GM19025 (cell line): ENCODE measurements at regions not wholly inside any gene's neighbourhood (a gene's known extent, or its start where the extent isn't known, plus 50 kb on each side); places are given as distances from the start of the nearest gene placed in this dataset.
"Not testable (repeated sequence)": the region's sequence is repeated elsewhere in the genome, so short reads cannot be mapped to it uniquely, and the experiment has no call there.

ENCODE experiments used
- ATAC-seq: cut with Tn5 transposase; IDR thresholded peaks from one replicate; pipeline ENCODE4 v1.9.1; 2021; ENCODE audit warnings: mild to moderate bottlenecking, low read depth, moderate library complexity; ENCODE audit not compliant: unreplicated experiment

DNA sequence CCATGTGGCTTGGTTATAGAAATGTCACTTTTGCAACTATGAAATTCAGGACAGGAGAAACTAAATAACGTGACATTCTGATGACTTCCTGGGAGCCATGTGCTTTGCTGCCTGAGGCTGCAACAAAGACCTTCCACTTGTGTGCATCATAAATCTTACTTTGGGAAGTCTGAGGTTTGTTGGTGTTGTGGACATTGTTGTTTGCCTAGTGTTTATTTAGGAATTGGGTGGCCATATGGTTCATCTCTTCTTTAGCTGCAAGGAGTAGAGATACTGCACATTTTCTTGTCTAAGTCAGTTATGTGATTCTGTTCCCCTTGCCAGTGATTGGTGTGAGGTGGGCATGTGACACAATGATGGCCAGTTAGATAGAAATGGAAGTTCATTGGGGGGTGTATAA is 167.3 kb upstream of the SSTR1 start:
- ATAC-seq, result no peak

DNA sequence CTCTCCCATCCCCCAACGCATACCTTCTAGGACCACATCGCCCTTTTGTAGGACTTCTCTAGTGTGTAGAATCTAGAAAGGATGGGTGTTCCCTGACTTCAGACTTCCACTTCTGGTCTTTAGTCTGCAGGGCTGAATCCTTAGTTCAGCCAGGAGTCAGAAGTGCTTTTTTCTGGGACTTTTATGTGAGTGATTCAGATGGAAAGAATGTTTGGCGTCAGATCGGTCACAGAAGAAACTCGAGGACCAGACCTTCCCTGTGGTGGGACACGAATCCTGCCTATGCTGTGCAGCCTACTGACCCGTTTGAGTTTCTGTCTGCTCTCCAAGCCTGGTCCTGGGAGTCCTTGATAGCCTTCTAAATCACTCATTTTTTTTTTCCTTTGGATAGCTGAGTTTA is 165.4 kb upstream of the SSTR1 start:
- no peak for ATAC-seq

DNA sequence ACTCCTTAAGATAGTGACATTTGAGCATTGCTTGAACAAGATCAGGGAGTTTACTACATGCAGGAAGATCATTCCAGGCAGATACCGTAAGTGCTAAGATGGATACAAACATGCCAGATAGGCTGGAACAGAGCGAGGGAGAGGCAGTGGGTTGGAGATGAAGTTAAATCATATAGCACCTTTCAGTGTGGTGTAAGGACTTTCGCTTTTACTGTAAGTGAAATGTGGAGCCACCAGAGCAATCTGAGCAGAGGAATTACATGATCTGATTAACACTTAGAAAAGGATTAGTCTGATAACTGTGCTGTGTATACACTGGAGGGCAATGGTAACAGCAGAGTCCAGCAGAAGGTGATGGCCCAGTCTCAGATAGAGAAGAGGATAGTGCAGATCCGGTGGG is 163.0 kb upstream of the SSTR1 start:
- no peak for ATAC-seq

DNA sequence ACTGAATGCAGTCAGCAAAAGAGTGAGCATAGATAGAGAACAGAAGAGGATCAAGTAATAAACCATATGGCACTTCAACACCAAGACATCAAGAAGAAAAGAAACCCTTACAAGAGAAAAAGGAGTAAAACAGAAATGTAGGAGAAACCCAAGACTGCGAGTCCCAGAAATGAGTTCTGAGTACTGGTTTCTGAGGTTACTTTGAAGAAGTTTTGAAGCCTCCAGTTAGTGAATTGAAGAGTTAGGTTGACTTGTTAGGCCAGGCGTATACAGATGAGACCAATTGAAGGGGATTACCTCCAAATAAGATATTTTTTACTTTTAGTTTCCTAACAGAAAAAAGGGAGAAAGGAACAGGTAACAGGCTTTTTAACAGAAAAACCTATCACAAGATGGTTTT is 162.2 kb upstream of the SSTR1 start:
- no peak for ATAC-seq

DNA sequence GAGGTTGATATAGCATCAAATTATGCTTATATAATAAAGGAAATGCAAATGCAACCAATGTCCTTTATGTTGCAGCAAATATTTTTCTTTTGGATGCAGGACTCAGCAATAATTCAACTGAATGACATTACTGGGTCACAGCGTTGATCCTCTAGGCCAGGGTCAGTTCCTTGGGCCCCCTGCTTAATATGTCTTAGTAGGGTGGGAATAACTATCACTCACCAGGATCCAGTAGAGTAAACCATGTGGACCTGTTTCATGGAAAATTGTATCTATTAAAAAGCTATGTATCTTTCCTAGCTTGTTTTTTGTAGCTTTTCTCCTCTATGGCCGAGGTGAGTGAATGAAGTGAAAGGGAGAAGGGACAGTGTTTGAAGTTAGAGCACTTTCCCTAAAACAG is 161.5 kb upstream of the SSTR1 start:
- no peak for ATAC-seq

DNA sequence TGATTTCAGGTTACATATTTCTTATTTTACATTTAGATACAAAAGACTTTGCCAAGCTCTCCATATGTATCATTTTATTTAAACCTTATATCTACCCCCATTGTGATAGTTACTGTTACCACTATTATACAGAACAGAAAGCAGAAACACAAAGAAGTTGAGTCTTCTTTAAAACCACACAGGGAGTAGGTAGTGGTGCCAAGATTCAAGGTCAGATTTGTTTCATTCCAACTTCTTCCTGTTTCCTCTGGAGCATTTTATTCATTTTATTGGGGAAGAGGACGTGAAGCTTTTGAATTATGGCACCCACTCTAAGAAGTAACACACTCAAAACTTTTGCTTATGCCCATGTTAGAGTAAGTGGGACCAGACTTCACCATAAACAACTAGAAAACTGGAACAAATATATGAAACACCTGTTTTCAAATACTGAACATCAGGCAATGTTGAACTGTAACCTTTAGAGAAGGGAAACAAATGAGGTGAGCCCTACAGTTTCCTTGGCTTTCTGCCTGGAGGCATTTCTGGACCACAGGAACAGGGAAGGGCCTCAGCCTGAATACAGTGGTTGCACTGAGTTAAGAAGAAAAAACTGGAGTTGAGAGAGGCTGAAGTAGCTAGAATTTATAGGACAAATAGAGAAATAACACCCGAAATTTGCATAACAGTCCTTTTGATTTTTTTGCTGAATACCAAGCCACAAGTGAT is 160.4 kb upstream of the SSTR1 start:
- ATAC-seq, result no peak

DNA sequence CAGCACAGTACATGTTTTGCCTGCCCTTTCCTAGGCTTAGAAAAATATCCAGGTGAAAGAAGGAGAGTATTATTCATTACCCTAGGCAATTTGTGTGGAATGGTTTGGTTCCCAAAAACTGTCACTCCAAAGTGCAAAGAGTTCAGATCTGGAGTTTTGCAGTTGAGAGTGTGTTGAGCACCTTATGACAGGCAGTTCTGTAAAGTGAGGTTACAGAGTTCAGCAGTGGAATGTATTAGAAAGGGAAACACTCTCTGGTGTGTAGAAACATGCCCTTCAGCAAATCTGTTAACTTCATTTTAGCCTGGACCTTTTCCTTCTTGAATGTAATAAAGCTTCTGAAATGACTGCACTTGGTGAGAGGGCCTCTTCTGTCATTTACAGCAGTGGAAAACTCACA is 154.0 kb upstream of the SSTR1 start:
- ATAC-seq, result no peak

DNA sequence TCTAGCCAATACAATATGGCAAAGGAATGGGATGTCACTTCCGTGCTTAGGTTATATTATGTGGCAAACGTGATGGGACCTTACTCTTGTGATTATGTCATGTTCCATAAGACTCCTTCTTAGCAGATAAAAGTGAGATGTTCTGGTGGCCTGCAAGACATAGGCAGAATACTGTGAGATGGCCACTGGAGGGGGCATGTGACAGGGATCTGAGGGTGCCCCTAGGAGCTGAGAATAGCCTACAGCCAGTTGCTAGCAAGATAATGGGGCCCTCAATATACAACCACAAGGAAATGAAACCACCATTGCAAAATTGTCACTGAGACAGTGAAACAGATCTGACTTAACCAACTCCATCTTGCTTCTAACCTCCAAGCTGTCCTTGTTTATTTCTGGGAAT is 151.4 kb upstream of the SSTR1 start:
- no peak for ATAC-seq

DNA sequence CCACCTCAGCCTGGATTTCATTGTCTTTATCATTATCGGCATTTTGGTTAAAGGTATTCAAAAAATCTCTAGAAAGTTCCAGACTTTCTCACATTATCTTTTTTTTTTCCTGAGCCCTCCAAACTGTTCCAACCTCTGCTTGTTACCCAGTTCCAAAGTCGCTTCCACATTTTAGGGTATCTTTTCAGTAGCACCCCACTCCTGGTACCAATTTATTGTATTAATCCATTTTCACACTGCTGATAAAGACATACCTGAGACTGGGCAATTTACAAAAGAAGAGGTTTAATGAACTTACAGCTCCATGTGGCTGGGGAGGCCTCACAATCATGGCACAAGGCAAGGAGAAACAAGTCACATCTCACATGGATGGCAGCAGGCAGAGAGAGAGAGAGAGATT is 145.5 kb upstream of the SSTR1 start:
- ATAC-seq, result not testable (repeated sequence)

DNA sequence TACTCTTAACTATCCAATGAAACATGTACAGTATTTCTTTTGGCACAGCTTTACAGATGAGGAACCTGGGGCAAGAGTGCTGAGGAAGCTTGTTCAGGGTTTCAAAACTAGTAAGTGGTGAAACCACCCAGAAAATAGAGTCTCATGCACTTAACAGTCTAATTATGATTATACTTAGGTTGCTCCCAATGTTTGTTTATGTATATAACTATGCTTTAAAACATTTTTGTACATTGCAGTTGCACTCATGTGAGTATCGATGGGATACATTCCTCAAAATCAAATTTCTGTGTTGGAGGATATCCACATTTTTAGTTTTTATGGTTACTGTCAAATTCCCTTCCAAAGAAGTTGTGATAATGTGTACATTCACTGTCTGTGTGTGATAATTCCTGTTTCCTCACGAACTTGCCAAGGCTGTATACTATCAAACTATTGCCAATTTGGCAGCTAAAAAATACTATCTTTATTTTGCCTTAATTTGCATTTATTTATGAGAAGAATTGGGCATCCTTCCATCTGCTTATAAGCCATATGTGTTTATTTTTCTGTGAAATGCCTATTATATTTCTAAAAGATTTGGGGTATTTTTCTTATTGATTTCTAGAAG is 143.9 kb upstream of the SSTR1 start:
- ATAC-seq, result no peak

DNA sequence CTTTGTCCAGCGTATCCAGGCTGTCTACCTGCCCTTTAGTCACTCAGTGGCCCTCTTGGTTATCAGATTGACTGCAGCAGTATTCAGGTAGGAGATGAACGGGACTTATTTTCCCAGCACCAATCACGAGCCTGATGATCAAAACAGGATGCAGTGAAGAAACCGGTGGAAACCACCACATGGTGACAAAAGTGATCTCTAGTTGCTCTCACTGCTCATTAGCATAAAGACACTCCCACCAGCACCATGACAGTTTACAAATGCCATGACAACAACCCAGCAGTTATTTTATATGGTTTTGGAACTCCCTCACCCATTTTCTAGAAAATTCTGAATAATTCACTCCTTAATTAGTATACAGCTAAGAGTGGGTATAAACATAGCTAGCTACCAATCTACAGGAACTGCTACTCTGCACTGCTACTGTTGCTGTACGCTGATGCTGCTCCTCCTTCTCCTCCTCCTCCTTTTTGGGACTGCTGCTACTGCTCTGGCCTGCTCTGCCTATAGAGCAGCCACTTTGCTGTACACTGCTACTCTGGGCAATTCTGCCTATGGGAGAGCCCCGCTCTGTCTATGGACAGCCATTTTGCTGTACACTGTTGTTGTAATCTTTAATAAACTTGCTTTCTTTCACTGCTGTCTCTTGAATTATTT is 142.5 kb upstream of the SSTR1 start:
- no peak for ATAC-seq

DNA sequence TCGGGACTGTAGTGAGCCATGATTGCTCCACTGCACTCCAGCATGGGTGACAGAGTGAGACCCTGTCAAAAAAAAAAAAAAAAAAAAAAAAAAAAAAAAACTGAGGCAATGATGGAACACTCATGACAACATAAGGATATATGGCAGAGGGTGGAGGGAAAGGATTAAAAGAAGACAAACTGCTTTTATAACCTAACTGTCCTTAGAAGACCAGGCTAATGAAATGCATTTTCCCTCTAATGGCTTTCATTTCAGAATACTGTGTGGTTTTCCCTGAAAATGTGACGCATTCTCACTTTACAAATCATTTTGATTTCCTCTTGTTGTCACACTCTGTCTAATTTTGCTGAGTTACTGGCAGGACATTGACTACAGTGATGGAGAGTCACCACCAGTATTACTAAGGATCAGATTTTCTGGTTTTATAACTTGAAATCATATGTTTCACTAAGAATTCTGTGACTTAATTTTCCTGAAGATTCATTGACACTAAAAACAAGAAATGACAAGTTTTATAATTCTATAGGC is 137.6 kb upstream of the SSTR1 start:
- ATAC-seq, result no peak

DNA sequence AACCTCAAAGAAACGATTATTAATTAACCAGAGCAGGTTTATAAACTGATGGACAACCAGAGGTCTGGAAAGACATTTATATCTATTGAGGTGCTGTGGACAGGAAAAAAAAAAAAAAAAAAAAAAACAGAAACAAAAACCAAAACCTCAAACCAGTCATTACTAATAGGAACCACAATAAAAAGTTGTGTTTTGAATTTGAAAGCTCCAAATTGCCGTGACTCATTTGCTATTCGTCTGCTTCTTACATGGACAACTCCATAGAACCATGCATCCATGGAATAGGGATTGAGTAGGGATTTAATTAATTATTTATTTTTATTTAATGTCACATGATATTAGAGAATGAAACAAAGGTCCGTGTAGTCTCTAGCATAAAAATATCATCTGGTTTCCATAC is 134.1 kb upstream of the SSTR1 start:
- ATAC-seq, result no peak

DNA sequence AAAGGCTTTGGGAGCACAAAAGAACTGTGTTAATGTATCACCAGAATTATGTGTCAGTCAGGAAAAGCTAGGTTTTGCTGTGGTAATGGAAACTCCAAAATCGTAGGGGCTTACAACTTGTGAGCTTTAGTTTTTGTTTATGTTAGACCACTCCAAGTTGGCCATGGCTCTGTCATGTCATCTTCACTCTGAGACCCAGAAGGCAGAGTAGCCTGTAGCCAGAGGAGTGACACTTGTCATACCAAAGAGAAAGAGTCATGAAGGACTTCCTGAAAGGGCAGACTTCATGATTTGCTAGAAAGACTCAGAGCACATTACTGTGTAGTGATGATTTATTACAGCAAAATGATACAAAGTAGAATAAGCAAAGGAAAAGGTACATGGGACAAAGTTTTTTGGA is 133.6 kb upstream of the SSTR1 start:
- no peak for ATAC-seq

DNA sequence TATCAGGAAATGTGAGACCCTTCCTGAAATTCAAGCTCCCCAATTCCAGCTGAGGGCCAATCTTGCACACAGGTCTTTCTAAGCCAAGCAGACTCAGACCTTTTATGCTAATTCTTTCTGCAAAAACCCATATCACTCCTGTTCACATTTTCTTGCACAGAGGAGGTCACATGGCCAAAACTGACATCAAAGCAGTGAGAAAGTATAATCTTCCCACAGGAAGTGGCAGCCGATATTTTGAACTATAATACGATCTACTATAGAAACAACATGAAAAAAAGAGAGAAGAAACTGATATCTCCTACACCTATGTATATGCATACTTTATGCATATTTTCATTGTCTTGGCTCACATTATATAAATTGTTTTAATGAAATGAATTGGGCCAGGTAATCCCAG is 132.9 kb upstream of the SSTR1 start:
- ATAC-seq, result no peak

DNA sequence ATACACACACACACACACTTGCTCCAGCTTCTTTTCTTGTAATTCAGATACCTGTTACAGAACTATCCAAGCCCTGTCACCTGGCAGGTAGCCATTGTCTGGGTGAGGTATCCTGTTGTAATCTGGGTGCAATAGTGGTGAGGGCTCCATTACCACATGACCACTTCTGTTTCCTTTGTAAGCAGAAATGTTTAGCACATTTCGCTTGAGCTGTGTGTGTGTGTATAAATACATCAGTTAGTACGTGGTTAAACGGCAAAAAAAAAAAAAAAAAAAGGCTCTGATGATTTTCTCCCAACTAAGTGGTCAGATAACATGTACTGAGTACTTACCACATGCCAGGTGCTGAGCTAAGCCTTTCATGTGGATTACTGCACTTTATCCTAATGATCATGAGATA is 129.3 kb upstream of the SSTR1 start:
- ATAC-seq, result no peak

DNA sequence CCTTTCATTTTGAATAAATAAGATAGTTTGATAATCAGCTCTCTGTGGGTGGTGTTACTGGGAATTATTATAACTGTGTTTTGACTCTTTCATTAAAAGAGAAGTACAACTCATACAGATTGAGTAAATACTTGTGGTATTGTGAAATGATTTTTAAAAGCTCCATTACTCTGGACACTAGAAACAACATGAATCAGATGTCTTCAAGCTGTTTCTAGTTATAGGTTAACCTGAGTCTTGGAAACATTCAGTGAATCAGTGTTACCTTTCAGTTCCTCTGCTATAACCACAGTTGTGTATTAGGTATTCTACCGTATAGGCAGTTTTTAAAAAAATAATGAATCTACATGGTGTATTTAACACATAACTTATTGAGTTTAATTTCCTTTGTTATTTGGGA is 128.4 kb upstream of the SSTR1 start:
- ATAC-seq, result peak; percentile 76

DNA sequence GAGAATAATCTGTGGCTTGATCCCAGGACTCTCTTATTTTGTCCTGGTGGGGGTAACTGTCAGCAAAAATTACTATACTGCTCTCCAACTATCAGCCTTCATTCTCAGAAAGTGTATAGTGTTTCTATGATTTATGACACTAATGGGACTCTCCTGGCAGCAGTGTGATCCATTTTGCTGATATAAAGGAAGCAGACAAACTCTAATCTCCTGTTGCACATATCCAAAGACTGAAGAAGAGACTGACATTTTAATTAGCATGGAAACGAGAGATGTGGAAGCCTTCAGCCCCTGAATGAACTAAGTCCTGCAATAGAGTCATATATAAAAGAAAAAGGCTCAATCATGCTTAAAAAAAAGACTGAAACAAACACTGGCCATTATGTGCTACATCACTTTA is 127.8 kb upstream of the SSTR1 start:
- ATAC-seq, result no peak

DNA sequence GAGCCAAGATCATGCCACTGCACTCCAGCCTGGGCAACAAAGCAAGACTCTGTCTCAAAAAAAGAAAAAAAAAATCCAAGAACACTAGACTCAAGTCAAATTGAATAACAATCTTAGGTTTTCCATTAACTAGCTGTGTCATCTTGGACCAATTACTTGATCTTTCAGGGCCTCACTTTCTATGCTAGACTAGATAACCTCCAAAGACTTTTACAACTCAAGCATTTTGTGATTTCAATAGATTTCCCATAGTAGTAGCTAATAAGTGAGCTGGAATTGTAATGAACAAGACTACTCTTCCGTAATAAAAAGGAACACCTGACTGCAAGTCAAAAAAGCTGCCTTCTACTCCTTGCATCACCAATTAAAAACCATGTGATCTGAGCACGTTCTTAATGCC is 127.0 kb upstream of the SSTR1 start:
- ATAC-seq, result no peak

DNA sequence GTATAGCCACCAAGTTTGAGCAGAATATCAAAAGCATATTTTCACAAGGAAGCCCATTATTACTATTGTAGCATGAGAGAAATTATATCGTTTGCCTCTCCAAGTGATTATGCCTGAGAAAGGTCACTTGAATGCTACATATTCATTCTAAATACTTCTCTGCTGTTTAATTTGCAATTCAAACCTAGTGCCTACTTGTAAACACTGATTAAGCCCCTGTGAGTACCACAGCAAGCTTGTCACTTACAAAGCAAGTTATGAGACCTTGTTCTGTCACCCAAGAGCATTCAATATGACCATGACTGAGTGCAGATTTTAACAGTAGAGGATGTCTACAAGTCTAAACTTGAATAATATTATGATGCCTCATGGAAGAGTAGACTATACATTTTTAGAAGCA is 124.7 kb upstream of the SSTR1 start:
- no peak for ATAC-seq

DNA sequence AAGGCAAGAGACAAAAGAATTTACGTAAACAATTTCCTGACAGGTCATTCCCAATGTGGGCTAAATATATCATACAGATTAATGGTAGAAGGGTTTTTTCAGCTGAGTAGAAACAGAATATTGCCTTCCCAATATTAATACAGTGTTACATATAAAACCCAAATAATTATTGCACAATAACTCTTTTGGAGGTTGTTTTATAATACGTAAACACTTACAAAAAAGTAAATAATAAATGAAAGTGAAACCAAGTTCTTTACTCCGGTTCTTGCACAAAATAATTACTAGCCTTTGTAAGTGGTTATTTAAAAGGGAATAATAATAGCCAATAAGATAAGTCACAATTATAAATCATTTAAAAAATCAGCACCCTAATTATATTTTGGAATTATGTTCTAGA is 118.6 kb upstream of the SSTR1 start:
- no peak for ATAC-seq

DNA sequence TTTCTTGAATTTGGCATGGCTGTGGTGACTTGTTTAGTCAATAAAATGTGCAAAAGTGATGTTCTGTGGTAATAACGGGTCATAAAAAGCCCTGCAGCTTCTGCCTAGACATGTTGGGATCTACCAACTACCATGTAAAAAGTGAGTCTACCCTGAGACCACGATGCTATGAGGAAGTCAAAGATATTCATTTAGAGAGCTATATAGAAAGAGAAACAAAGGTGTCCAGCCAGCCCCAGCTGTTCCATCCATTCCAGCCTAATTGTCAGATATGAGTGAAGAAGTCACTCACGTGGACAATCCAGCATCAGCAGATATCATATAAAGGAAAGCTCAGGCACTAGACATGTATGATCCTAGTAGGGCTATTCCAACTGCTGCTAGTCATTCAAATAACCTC is 117.2 kb upstream of the SSTR1 start:
- ATAC-seq, result no peak
